GM21737 (cell line): ENCODE measurements at regions not wholly inside any gene's neighbourhood (a gene's known extent, or its start where the extent isn't known, plus 50 kb on each side); places are given as distances from the start of the nearest gene placed in this dataset.
"Not testable (repeated sequence)": the region's sequence is repeated elsewhere in the genome, so short reads cannot be mapped to it uniquely, and the experiment has no call there.

Source experiments
- ATAC-seq: cut with Tn5 transposase; IDR thresholded peaks from one replicate; pipeline ENCODE4 v1.9.1; 2021; ENCODE audit warnings: mild to moderate bottlenecking, moderate library complexity; ENCODE audit not compliant: unreplicated experiment

GRCh38 chr7:65722361-65722792, 150.5 kb upstream of the VKORC1L1 start:
- no peak for ATAC-seq

GRCh38 chr7:65727182-65727581, 145.7 kb upstream of the VKORC1L1 start:
- not testable (repeated sequence) for ATAC-seq

DNA sequence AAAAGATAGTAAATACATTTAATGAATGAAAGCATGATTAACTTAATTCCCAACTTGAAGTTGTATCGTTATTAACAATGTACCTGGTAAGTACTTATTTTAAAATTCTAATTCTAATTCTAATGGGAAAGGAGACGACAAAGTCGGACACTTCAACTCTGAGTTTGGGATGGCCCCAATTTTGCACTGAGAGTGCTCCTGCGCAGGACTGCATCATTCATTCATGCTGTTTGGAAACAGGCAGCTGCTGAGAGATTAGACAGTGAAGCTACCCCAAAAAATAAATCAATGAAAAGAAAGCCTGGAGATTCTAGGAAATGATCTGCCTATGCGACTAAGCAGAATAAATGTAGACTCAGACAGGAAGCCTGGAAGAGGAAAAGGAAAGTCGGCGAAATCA, 141.7 kb upstream of the VKORC1L1 start:
- no peak for ATAC-seq

GRCh38 chr7:65731562-65732035, 141.3 kb upstream of the VKORC1L1 start:
- no peak for ATAC-seq

DNA sequence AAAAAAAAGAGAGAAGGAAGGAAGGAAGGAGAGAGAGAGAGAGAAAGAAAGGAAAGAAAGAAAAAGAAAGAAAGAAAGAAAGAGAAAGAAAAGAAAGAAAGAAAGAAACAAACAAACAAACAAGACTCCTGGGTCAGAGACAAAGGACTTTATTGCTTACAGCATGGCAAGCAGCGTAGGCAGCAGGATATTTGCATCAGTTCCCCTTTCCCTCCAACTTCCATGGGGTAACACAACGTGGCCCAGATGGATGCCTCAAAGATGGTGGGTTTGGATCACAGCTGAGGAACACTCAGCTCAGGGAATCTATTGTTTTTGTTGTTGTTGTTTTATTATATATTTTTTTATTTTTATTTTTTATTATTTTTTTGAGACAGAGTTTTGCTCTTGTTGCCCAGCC, 128.5 kb upstream of the VKORC1L1 start:
- no peak for ATAC-seq

DNA sequence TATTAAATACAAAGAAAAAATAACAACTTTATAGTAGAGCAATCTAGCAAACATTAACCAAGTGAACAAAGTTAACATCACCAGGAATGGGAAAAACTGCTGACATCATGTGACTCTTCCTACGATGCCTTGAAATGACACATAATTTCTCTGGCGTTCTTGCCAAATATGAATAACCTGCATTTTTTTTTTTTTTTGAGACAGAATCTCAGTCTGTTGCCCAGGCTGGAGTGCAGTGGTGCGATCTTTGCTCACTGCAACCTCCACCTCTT, 126.5 kb upstream of the VKORC1L1 start:
- no peak for ATAC-seq

- ATAC-seq, result no peak
Measured at GRCh38 chr7:65749039-65749438, 123.8 kb upstream of the VKORC1L1 start.

DNA sequence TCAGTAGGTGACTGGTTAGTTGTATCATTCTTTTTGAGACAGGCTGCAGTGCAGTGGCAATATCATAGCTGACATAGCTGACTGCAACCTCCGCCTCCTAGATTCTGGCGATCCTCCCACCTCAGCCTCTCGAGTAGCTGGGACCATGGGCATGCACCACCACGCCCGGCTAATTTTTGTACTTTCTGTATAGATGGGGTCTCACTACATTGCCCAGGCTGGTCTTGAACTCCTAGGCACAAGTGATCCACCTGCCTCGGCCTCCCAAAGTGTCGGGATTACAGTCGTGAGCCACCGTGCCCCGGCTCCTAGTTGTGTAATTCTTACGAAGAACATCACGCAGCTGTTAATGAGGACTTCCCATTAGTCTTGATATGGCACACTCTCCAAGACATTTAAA, 123.4 kb upstream of the VKORC1L1 start:
- no peak for ATAC-seq

DNA sequence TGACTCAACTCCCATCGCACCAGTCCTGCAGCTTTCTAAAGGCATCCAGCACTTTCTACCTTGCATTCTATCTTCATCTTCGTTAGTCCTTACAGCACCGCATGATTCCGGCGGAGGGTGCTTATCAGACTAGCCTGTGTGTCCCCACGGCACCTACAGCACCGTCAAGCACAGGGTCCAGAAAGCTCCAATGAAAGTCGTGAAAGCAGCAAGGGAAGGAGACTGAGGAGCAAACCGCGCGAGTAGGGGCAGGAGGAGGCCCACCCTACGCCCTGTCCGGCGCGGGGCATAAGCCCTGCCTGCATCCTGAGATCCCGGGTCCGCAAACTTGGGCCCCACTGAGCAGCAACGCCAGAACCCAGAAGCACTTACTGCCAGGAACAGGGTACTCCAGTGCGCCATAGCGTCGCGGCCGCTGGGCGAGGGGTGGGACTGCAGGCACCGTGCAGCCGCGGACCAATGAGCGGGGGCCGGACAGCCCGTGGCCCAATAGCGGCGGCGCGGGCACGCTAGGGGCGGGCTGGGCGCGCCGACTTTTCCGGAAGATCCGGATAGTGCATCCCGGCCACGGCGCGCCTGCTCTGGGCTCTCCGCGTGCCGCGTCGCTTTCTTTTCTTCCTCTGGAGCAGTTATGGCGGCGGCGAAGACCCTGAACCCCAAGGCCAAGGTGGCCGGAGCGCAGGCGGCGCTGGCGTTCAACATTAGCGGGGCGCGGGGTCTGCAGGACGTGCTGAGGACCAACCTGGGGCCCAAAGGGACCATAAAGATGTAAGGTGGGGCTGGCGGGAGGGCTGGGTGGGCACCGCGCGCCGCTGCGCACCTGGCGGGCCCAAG, 122.1 kb upstream of the VKORC1L1 start:
- ATAC-seq, result peak; percentile 96

DNA sequence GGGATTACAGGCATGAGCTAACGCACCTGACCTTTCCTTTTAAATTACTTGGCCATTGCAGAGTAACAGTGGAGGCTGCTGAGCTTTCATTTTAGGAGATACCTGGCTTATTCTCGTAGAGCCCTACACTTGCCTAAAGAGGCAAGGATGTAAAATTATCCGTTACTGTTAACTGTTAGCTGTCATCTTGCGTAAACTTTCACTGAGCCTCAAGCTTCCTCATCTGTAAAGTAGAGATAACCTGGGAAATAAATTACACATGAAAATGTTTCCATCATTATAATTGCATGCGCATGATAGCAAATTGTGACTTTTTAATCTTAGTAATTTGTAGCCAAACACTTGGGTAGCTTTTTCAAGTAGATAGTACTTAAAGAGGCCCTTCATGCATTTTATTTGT, 118.8 kb upstream of the VKORC1L1 start:
- not testable (repeated sequence) for ATAC-seq

- ATAC-seq, result not testable (repeated sequence)
Measured at GRCh38 chr7:65758991-65759390, 113.9 kb upstream of the VKORC1L1 start.

GRCh38 chr7:65762712-65763111, 110.2 kb upstream of the VKORC1L1 start:
- not testable (repeated sequence) for ATAC-seq

DNA sequence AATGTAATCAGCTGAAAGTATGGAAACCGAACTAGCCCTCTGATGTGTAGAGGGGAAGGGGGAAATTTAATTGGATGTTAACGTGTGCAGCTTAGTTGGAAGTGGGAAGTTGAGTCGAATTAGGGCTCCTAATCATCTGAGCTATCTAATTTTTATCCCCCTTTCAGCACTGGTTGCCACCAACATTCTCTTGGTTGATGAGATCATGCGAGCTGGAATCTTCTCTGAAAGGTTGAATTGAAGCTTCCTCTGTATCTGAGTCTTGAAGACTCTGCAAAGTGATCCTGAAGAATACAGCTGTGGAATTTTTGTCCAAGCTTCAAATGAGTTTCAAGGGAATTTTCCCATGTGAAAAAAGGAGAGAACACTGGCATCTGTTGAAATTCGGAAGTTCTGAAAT, 109.8 kb upstream of the VKORC1L1 start:
- not testable (repeated sequence) for ATAC-seq

DNA sequence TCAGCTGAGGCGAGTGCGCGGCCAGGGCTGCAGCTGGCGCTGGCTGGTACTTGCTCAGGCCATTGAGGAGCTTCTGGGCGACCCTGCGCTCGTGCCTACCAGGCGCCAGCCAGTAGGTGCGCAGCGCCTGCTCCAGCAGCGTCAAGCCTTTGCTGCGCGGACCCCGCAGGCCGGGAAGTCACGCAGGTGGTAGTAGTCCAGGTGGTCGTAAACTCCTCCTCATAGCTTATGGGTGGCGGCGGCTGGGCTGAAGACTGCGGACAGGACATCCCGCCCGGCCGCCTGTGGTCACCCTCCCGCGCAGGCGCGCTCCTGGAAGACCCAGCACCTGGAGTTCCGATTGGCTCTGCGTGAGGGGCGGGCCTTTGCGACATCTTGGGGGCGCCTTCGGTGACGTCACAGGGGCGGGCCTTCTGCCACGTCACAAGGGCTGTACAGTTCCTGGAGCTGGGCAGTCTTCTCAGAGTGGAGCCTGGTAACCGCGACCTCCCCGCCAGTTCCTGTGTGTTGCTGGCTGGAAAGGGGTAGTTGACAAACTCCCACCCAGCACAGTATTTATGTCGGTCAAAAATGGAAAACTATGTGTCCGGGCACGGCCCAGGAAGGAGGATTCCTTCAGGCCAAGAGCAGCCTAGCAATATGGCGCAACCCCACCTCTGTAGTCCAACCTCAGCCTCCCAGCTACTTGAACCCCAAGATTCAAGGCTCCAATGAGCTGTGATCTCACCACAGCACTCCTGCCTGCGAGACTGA, 102.2 kb upstream of the VKORC1L1 start:
- ATAC-seq, result peak; percentile 97

- ATAC-seq, result not testable (repeated sequence)
Measured at GRCh38 chr7:65771226-65771569, 101.7 kb upstream of the VKORC1L1 start.

DNA sequence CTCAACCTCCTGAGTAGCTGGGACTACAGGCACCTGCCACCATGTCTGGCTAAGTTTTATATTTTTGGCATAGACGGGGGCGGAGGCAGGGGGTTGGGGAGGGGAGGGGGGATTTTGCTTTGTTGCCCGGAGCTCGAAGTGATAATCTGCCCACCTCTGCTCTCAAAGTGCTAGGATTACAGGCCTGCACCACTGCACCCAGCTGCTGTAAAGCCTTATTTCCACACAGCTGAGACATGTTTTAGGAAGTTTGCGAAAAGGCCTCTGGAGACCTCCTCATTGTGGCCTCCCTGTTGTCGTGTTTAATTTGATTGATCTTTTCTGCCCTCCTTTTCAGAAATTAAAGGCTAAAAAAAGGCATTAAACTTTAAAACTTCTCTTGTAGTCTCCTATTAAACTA, 96.2 kb upstream of the VKORC1L1 start:
- ATAC-seq, result not testable (repeated sequence)

- not testable (repeated sequence) for ATAC-seq
Measured at GRCh38 chr7:65789943-65790342, 82.9 kb upstream of the VKORC1L1 start.

DNA sequence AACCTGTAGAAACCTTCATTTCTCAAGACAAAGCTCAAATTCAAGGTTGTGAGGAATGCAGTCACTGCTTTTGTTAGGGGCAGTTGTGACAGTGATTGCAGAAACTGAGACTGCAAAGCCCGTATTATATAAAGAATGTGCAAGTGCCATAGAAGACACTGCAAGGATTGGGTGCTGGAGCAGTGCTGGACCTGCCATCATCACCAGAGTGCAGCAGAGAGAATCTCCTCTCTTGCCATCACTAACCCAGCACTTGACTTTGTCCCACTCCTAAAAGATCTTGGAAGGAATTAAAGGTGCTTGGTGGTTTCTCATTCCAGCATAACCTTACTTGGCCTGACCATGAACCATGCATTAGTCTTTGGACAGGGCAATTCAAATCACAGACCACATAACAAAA, 81.1 kb upstream of the VKORC1L1 start:
- not testable (repeated sequence) for ATAC-seq

GRCh38 chr7:65792726-65793125, 80.1 kb upstream of the VKORC1L1 start:
- ATAC-seq, result not testable (repeated sequence)

DNA sequence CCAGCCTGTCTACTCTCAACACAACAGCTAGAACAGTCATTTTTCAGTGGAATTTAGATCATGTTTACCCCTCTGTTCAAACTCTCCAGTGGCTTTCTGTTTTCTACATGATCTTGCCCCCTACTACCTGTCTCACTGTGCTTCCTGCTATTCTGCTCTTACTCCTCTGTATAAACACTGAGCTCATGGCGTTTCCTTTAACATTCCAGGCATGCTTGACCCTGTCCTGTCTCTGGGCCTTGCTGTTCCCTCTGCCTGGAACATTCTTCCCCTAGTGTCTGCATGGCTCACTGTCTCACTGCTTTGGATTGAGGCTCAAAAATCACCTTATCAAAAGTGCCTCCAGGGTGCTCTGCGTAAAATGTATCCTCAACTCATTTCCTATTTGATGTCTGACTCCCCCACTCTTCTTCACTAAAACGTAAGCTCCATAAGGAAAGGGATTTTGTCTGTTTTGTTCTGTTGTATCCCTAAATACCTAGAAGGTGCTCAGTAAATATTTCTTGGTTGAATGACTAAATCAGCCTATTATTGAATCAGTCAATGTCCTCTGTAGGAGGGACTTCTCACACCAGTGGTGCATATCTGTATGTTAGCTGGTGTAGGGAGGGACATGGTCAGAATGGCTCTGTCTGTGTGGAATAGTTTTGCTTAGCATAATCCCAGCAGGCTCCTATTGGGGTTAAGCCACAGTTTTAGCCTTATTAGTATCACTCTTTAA, 78.0 kb upstream of the VKORC1L1 start:
- not testable (repeated sequence) for ATAC-seq

GRCh38 chr7:65795392-65795716, 77.5 kb upstream of the VKORC1L1 start:
- ATAC-seq, result not testable (repeated sequence)

DNA sequence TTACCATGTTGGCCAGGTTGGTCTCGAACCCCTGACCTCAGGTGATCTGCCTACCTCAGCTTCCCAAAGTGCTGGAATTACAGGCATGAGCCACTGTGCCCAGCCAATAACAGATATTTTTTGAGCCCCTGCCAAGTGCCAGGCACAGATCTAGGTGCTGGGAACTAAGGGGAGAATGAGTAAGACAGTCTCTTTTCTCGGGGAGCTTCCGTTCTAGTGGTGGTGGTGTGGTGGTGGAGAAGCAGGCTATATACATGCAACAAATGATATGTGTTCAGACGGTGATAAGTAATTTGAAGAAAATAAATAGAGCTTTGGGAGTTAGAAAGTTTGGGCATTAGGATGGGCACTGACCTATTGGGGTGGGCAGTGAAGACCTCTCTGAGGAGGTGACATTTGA, 76.7 kb upstream of the VKORC1L1 start:
- no peak for ATAC-seq
